Muscle layer of duodenum (tissue), 2 donors: ENCODE measurements at regions not wholly inside any gene's neighbourhood (a gene's known extent, or its start where the extent isn't known, plus 50 kb on each side); places are given as distances from the start of the nearest gene placed in this dataset.
"Not testable (repeated sequence)": the region's sequence is repeated elsewhere in the genome, so short reads cannot be mapped to it uniquely, and the experiment has no call there.

Source experiments
- H3K27ac ChIP-seq: one replicate; pipeline ENCODE4 v1.7.0; 2013; ENCODE audit warnings: mild to moderate bottlenecking, low read length
- H3K27me3 ChIP-seq: one replicate; pipeline ENCODE4 v1.7.0; 2013; ENCODE audit warnings: low read depth, mild to moderate bottlenecking, control low read depth, low read length
- H3K36me3 ChIP-seq, 2 donors: one replicate each; pipeline ENCODE4 v1.7.0; 2013; ENCODE audit warnings: low read length in 2 of 2, control low read depth in 1 of 2, mild to moderate bottlenecking in 1 of 2; ENCODE audit not compliant: insufficient read depth in 2 of 2, control insufficient read depth in 1 of 2
- H3K4me1 ChIP-seq, 2 donors: one replicate each; pipeline ENCODE4 v1.7.0; 2013; ENCODE audit warnings: low read length in 2 of 2, mild to moderate bottlenecking in 2 of 2, control low read depth in 1 of 2, moderate library complexity in 1 of 2; ENCODE audit not compliant: insufficient read depth in 2 of 2, control insufficient read depth in 1 of 2
- H3K4me3 ChIP-seq, 2 donors: one replicate each; pipeline ENCODE4 v1.7.0; 2013; ENCODE audit warnings: low read length in 2 of 2, low read depth in 1 of 2, mild to moderate bottlenecking in 1 of 2
- H3K9me3 ChIP-seq, 2 donors: one replicate each; pipeline ENCODE4 v1.7.0; 2013; ENCODE audit warnings: low read length in 2 of 2, control low read depth in 1 of 2, mild to moderate bottlenecking in 1 of 2; ENCODE audit not compliant: control insufficient read depth in 1 of 2
- donor health status: healthy.

DNA sequence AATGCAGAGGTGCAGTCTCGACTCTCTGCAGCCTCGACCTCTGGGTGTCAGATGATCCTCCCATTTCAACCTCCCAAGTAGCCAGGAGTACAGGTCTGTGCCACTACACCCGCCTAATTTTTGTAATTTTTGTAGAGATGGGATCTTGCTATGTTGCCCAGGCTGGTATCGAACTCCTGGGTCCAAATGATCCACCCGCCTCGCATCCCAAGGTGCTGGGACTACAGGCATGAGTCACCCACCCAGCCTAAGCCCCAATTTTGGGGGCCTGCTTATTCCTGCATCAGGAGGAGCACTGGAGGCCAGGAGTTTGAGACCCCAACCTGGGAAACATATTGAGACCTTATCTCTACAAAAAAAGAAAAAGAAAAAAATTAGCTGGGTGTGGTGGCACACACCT is 80.1 kb upstream of the ADGRE5 start:
- Histone ChIP-seq H3K36me3 (no peaks in the 10 kb centered on the region), H3K9me3 (no peaks in the 10 kb centered on the region), H3K27me3 (no peaks in the 10 kb centered on the region), H3K4me1 (no peaks in the 10 kb centered on the region), H3K27ac (no peak overlapping the region), H3K4me3 (no peak overlapping the region)

DNA sequence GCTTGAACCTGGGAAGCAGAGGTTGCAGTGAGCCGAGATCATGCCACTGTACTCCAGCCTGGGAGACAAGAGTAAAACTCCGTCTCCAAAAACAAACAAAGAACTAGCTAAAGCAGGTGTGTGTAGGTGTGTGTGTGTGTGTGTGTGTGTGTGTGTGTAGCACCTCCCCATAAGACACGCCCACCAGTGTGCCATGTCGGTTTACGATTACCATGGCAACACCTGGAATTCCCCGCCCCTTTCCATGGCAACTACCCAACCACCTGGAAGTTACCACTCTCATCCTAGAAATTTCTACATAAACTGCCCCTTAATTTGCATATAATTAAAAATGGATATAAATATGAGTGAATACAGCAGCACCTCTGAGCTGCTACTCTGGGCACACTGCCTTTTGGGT is 80.9 kb upstream of the ADGRE5 start:
- Histone ChIP-seq H3K27me3 (no peaks in the 10 kb centered on the region), H3K36me3 (no peaks in the 10 kb centered on the region), H3K4me3 (no peak overlapping the region), H3K9me3 (no peaks in the 10 kb centered on the region), H3K4me1 (no peaks in the 10 kb centered on the region), H3K27ac (no peak overlapping the region)

DNA sequence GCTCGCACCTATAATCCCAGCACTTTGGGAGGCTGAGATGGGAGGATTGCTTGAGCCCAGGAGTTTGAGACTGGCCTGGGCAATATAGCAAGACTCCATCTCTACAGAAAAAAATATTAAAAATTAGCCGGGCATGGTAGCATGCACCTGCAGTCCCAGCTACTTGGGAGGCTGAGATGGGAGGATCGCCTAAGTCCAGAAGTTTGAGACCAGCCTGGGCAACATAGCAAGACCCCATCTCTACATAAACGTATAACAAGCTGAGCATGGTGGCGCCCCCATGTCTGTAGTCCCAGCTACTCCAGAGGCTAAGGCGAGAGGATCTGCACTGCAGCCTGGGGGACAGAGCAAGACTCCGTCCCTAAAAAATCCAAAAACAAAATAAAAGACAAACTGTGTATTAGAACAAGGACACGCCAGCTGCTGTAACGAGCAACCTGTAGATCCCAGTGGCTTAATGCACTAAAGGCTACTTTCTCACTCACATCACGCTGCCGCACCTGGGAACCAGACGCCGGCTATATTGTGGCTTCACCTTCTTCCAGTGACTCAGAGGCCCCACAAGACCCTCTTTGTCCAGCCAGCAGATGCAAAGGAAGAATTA is 81.9 kb upstream of the ADGRE5 start:
- H3K9me3 ChIP-seq, H3K27ac ChIP-seq, H3K36me3 ChIP-seq, H3K4me3 ChIP-seq, H3K4me1 ChIP-seq, H3K27me3 ChIP-seq: not testable (repeated sequence)

DNA sequence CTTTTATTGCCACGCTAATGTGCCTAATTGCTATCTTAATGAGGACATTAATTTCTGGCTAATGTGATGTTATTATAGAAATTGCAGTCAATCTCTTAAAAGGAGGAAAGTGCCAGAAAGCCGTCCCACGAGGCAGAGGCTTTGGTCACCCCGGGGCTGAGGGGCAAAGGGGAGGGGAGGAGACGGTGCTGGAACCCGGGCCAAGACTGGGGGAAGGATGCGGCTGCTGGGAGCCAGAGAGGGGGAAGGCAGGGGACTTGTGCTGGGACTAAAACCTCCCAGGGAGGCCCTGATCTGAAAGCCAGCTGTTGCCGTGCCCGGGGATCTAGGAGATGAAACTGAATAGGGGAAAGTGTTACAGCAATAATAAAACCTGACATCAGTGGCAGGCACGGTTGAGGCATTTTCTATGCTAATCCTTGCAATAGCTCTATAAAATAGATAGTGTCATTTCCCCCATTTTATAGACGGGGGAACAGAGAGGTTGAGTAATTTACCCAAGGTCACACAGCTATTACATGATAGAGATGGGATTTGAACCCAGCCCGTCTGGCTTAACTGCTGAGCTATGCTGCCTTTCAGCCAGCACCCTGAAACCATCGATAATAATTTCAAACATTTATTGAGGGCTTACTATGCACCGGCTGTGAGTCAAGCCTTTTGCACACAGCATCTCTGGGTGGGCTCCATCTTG is 83.2 kb upstream of the ADGRE5 start:
- not testable (repeated sequence) for H3K27ac ChIP-seq, H3K4me3 ChIP-seq, H3K27me3 ChIP-seq, H3K9me3 ChIP-seq, H3K4me1 ChIP-seq, H3K36me3 ChIP-seq

DNA sequence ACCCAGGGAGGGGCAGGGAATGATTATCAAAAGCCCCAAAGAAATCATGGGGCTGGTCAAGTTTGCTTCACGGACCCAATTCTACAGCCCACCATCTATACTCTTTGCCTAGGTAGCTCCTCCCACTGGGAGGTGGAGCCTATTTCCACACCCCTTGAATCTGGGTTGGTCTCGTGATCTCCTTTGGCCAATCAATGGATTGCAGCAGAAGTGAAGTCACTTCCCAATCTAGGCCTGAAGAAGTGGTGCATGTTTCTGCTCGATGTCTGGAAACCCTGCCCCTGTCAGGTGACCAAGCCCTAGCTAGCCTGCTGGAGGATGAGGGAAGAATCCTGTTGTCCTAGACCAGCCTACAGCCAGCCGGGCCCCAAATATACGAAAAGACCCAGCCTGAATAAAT is 86.3 kb upstream of the ADGRE5 start:
- H3K27ac ChIP-seq, H3K27me3 ChIP-seq, H3K36me3 ChIP-seq, H3K4me3 ChIP-seq, H3K9me3 ChIP-seq, H3K4me1 ChIP-seq: not testable (repeated sequence)

DNA sequence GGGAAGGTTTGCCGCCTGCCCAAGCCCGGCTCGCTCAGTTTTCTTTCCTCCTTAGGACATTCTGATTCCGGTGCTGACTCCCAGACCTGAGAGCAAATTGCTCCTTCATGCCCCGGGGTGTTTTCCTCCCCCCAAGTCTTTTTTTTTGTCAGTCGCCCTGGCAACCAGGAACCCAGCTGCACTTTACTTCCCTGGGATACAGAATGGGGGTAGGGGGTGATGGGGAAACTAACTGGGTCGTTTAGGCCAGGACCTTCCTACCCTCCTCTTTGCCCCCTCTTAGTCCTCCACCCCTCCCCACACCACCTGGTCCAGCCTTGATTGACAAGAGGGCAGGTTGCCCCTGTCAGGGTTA is 87.5 kb upstream of the ADGRE5 start:
- H3K36me3 ChIP-seq, H3K4me1 ChIP-seq, H3K9me3 ChIP-seq, H3K27me3 ChIP-seq, H3K4me3 ChIP-seq, H3K27ac ChIP-seq: not testable (repeated sequence)

DNA sequence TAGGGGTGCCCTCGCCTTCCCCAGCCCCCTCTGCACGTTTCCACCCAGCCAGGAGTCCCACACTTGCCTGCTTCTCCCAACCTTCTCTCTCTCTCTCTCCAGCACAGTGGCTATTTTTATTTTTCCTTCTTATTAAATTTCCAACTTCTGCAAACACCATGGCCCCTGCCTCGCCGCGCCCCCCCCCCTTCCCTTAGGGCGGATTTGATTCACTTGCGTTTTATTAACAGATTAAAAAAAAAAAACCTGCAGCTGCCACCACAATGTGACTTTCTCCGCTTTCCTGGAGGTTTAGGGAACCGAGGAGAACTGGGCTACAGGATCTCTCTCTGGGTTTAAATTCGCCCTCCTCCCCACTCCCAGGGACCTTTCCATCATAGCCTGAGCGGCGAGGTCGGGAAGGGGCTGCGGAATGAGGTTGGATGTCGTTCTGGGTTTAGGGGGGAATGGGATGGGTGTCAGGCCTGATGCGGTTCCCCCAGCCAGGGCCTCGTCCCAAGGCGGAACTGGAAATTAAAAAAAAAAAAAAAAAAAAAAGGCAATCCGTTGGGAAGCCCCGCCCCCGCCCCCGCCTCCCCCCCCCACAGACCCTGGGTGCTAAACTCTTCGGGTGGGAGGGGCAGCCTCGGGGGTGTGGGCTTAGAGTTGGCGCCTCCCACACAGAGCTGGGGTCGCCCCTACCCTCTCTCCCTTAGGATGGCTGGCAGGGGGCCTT is 87.3 kb upstream of the ADGRL1 start:
- H3K36me3 ChIP-seq, H3K27me3 ChIP-seq, H3K4me1 ChIP-seq, H3K9me3 ChIP-seq, H3K27ac ChIP-seq: not testable (repeated sequence)
- peak overlapping the region in 1 of 2 donors; percentile 40 for H3K4me3 ChIP-seq

DNA sequence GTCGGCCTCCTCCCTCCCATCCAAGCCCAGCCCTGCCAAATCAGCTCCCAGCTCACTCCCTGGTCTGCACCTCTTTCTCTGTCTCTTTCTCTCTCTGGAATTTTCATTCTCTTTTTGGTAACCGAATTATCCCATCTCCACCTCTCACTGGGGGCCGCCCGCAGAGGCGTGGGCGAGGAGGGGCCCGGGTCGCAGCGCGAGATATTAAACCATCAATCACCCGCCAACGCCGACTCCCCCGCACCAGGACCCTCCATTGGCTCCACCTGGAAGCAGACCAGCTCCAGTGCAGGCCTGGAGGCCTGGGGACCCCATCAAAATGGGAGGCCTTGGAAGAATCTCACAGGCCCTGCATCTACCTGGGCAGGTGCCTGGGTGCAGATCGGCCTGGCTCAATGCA is 83.8 kb upstream of the ADGRL1 start:
- H3K27me3 ChIP-seq, H3K4me1 ChIP-seq, H3K27ac ChIP-seq, H3K36me3 ChIP-seq, H3K9me3 ChIP-seq, H3K4me3 ChIP-seq: not testable (repeated sequence)

DNA sequence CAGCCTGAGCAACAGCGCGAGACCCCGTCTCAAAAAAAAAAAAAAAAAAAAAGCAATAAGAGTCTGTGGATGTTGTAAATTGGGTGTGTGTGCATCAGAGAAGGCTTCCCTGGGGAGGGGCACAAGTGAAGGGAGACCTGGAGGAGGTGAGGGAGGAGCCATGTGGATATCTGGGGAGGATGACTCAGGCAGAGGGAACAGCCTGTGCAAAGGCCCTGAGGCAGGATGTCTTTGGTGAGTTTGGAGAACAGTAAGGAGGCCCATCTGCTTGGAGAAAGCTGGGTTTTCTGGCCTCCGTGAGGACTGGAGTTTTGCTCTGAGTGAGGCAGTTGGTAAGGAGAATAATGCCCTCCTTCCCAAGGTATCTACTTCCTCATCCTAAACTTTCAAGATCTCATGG is 81.9 kb upstream of the ADGRL1 start:
- not testable (repeated sequence) for H3K9me3 ChIP-seq, H3K27ac ChIP-seq, H3K27me3 ChIP-seq, H3K4me1 ChIP-seq, H3K4me3 ChIP-seq, H3K36me3 ChIP-seq

DNA sequence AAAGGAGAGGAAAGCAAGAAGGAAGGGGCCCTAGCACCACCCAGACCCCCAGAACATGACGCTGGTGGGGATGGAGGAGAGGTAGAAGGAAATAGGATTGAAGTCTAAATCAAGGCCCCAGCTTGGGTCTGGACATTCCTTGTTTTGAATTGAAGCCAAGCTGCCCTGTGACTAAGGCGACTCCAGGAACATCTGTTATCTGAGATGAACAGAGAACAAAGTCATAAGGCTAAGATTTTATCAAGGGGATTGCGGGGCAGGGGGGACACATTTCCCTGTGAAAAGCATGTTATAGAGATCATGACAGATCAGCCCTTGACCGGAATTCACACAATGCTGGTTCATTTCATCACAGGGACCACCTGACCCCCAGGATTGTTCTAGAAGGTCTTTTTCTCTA is 80.6 kb upstream of the ADGRL1 start:
- not testable (repeated sequence) for H3K27me3 ChIP-seq, H3K36me3 ChIP-seq, H3K27ac ChIP-seq, H3K4me3 ChIP-seq, H3K9me3 ChIP-seq, H3K4me1 ChIP-seq

DNA sequence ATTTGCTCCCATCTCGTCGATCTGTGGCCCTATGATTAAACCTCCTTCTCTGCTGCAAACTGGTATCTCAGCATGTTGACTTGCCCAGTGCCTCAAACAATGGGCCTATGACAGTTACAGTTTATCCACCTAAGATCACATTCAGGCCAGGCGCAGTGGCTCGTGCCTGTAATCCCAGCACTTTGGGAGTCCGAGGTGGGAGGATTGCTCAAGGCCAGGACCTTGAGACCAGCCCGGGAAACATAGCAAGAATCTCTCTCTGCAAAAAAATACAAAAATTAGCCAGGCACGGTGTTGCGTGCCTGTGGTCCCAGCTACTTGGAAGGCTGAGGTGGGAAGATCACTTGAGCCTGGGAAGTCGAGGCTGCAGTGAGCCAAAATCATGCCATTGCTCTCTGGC is 79.8 kb upstream of the ADGRL1 start:
- H3K36me3 ChIP-seq, H3K4me3 ChIP-seq, H3K27me3 ChIP-seq, H3K9me3 ChIP-seq, H3K4me1 ChIP-seq, H3K27ac ChIP-seq: not testable (repeated sequence)
